VCaP (cell line): ENCODE measurements at regions not wholly inside any gene's neighbourhood (a gene's known extent, or its start where the extent isn't known, plus 50 kb on each side); places are given as distances from the start of the nearest gene placed in this dataset.

Experiments used
- H3K27ac ChIP-seq: fragments of 450-650 bp; 2 replicates; pipeline ENCODE4 v1.5.1; 2017
- CTCF ChIP-seq: fragments of 450-650 bp; conservative IDR thresholded peaks from 2 replicates; pipeline ENCODE4 v1.5.1; 2017; ENCODE audit warnings: mild to moderate bottlenecking, moderate library complexity

GRCh38 chr3:59101231-59101736 is 51.5 kb upstream of the CFAP20DC start:
- no peak overlapping the region for H3K27ac ChIP-seq
- TF ChIP-seq CTCF, result no peak
